ENCODE measurements at regions not wholly inside any gene's neighbourhood (a gene's known extent, or its start where the extent isn't known, plus 50 kb on each side); places are given as distances from the start of the nearest gene placed in this dataset.

GRCh38 chr4:151887816-151888180, 127.0 kb upstream of the GATB start:
- TF ChIP-seq EZH2phosphoT487 (IDR thresholded peaks at IDR 0.05; ENCODE audit: borderline replicate concordance, low read length) (no peak), CTCF (conservative IDR thresholded peaks at IDR 0.05; ENCODE audit: low read depth, low read length) (no peak)

Data from PC-3 (cell line).